ENCODE measurements at regions not wholly inside any gene's neighbourhood (a gene's known extent, or its start where the extent isn't known, plus 50 kb on each side); places are given as distances from the start of the nearest gene placed in this dataset.

- TF ChIP-seq SMC3 (conservative IDR thresholded peaks at IDR 0.05; ENCODE audit: poor library complexity) (no peak), REST (IDR thresholded peaks at IDR 0.05; ENCODE audit: borderline replicate concordance) (no peak)
- H4K20me1 ChIP-seq (ENCODE audit: insufficient read depth), result no peaks in the 10 kb centered on the region
- H2AFZ ChIP-seq (ENCODE audit: low read depth, low read length), result no peak overlapping the region
- no peak overlapping the region for H3K27ac ChIP-seq (ENCODE audit: low read length)
- H3K36me3 ChIP-seq (ENCODE audit: insufficient read depth, low read length), result no peaks in the 10 kb centered on the region
- H3K79me2 ChIP-seq (replicated peaks; ENCODE audit: insufficient read depth, low read length), result no peaks in the 10 kb centered on the region
- H3F3A ChIP-seq (ENCODE audit: insufficient read depth, low read length, poor library complexity, severe bottlenecking), result no peaks in the 10 kb centered on the region
- no peaks in the 10 kb centered on the region for H3K27me3 ChIP-seq (ENCODE audit: insufficient read depth, low read depth, low read length)
- H3K9me2 ChIP-seq (ENCODE audit: insufficient read depth, low read length), result no peaks in the 10 kb centered on the region
- H3K4me2 ChIP-seq (ENCODE audit: low read length), result no peak overlapping the region
- H3K9ac ChIP-seq (ENCODE audit: low read length), result no peak overlapping the region
- no peak overlapping the region for H3K4me3 ChIP-seq (ENCODE audit: low read length)
- no peaks in the 10 kb centered on the region for H3K9me3 ChIP-seq (ENCODE audit: low read length)
Measured at GRCh38 chr9:89773170-89773569, 168.4 kb downstream of the GADD45G start.

- no peak overlapping the region for H2AFZ ChIP-seq (ENCODE audit: low read depth, low read length)
- no peaks in the 10 kb centered on the region for H4K20me1 ChIP-seq (ENCODE audit: insufficient read depth)
- no peaks in the 10 kb centered on the region for H3K9me2 ChIP-seq (ENCODE audit: insufficient read depth, low read length)
- no peaks in the 10 kb centered on the region for H3K27me3 ChIP-seq (ENCODE audit: insufficient read depth, low read depth, low read length)
- H3K9ac ChIP-seq (ENCODE audit: low read length), result no peak overlapping the region
- no peaks in the 10 kb centered on the region for H3K36me3 ChIP-seq (ENCODE audit: insufficient read depth, low read length)
- H3K27ac ChIP-seq (ENCODE audit: low read length), result no peak overlapping the region
- H3F3A ChIP-seq (ENCODE audit: insufficient read depth, low read length, poor library complexity, severe bottlenecking), result no peaks in the 10 kb centered on the region
- no peaks in the 10 kb centered on the region for H3K79me2 ChIP-seq (replicated peaks; ENCODE audit: insufficient read depth, low read length)
- H3K4me3 ChIP-seq (ENCODE audit: low read length), result no peak overlapping the region
- TF ChIP-seq MXI1 (conservative IDR thresholded peaks at IDR 0.05; ENCODE audit: poor library complexity, severe bottlenecking) (no peak), CTCF (IDR thresholded peaks at IDR 0.05; ENCODE audit: poor library complexity, severe bottlenecking) (no peak), TAF1 (IDR thresholded peaks at IDR 0.05; ENCODE audit: low read depth) (no peak), SMC3 (conservative IDR thresholded peaks at IDR 0.05; ENCODE audit: poor library complexity) (no peak), POLR2AphosphoS5 (IDR thresholded peaks at IDR 0.05) (no peak), EP300 (conservative IDR thresholded peaks at IDR 0.05; ENCODE audit: poor library complexity, severe bottlenecking) (no peak), RAD21 (conservative IDR thresholded peaks at IDR 0.05) (no peak), EZH2 (IDR thresholded peaks at IDR 0.05; ENCODE audit: borderline replicate concordance, insufficient read depth, low read length, poor library complexity, severe bottlenecking) (no peak), REST (IDR thresholded peaks at IDR 0.05; ENCODE audit: borderline replicate concordance) (no peak)
- H3K9me3 ChIP-seq (ENCODE audit: low read length), result no peaks in the 10 kb centered on the region
- no peak overlapping the region for H3K4me2 ChIP-seq (ENCODE audit: low read length)
Measured at GRCh38 chr9:89774858-89775370, 170.1 kb downstream of the GADD45G start.
